ENCODE measurements at regions not wholly inside any gene's neighbourhood (a gene's known extent, or its start where the extent isn't known, plus 50 kb on each side); places are given as distances from the start of the nearest gene placed in this dataset.

- TF ChIP-seq EZH2phosphoT487 (conservative IDR thresholded peaks at IDR 0.05; ENCODE audit: low read length) = no peak
- no peak for TF ChIP-seq CTCF (IDR thresholded peaks at IDR 0.05; ENCODE audit: insufficient read depth, low read length, poor library complexity, severe bottlenecking)
- H3K27ac ChIP-seq (ENCODE audit: low read depth, low read length) = no peak overlapping the region
- no peaks in the 10 kb centered on the region for H3K79me2 ChIP-seq (ENCODE audit: insufficient read depth, low read length)
- H3F3A ChIP-seq (ENCODE audit: insufficient read depth) = no peaks in the 10 kb centered on the region
- no peaks in the 10 kb centered on the region for H3K9me3 ChIP-seq (ENCODE audit: insufficient read depth, low read length)
- no peak overlapping the region for H2AFZ ChIP-seq (ENCODE audit: low read depth, low read length, severe bottlenecking)
- H3K27me3 ChIP-seq (ENCODE audit: low read length) = no peaks in the 10 kb centered on the region
- H3K9ac ChIP-seq (ENCODE audit: low read length) = no peak overlapping the region
- H3K9me2 ChIP-seq (replicated peaks; ENCODE audit: insufficient read depth, low read length) = no peaks in the 10 kb centered on the region
- H3K36me3 ChIP-seq (ENCODE audit: low read length) = no peaks in the 10 kb centered on the region
- no peak overlapping the region for H3K4me2 ChIP-seq (ENCODE audit: low read depth, low read length, poor library complexity, severe bottlenecking)
- H4K20me1 ChIP-seq (ENCODE audit: low read depth, low read length) = no peaks in the 10 kb centered on the region
- H3K4me3 ChIP-seq (ENCODE audit: insufficient read depth, low read length, poor library complexity, severe bottlenecking) = no peak overlapping the region
Observed at GRCh38 chr6:14732226-14732843, 513.5 kb upstream of the JARID2 start.

GRCh38 chr6:14732844-14733757 lies 512.8 kb upstream of the JARID2 start:
- H3K79me2 ChIP-seq (ENCODE audit: insufficient read depth, low read length) = no peaks in the 10 kb centered on the region
- no peaks in the 10 kb centered on the region for H3K9me2 ChIP-seq (replicated peaks; ENCODE audit: insufficient read depth, low read length)
- H3K27ac ChIP-seq (ENCODE audit: low read depth, low read length) = no peak overlapping the region
- H3K4me2 ChIP-seq (ENCODE audit: low read depth, low read length, poor library complexity, severe bottlenecking) = no peak overlapping the region
- H3K27me3 ChIP-seq (ENCODE audit: low read length) = no peaks in the 10 kb centered on the region
- TF ChIP-seq CTCF (IDR thresholded peaks at IDR 0.05; ENCODE audit: insufficient read depth, low read length, poor library complexity, severe bottlenecking) (no peak), EZH2phosphoT487 (conservative IDR thresholded peaks at IDR 0.05; ENCODE audit: low read length) (no peak)
- H2AFZ ChIP-seq (ENCODE audit: low read depth, low read length, severe bottlenecking) = no peak overlapping the region
- no peak overlapping the region for H3K9ac ChIP-seq (ENCODE audit: low read length)
- H3K9me3 ChIP-seq (ENCODE audit: insufficient read depth, low read length) = no peaks in the 10 kb centered on the region
- no peaks in the 10 kb centered on the region for H3F3A ChIP-seq (ENCODE audit: insufficient read depth)
- no peaks in the 10 kb centered on the region for H3K36me3 ChIP-seq (ENCODE audit: low read length)
- H4K20me1 ChIP-seq (ENCODE audit: low read depth, low read length) = no peaks in the 10 kb centered on the region
- H3K4me3 ChIP-seq (ENCODE audit: insufficient read depth, low read length, poor library complexity, severe bottlenecking) = no peak overlapping the region

- no peaks in the 10 kb centered on the region for H3K36me3 ChIP-seq (ENCODE audit: low read length)
- no peaks in the 10 kb centered on the region for H3K9me3 ChIP-seq (ENCODE audit: insufficient read depth, low read length)
- H3K27me3 ChIP-seq (ENCODE audit: low read length) = no peaks in the 10 kb centered on the region
- no peak overlapping the region for H3K9ac ChIP-seq (ENCODE audit: low read length)
- H3K79me2 ChIP-seq (ENCODE audit: insufficient read depth, low read length) = no peaks in the 10 kb centered on the region
- no peaks in the 10 kb centered on the region for H4K20me1 ChIP-seq (ENCODE audit: low read depth, low read length)
- H3K9me2 ChIP-seq (replicated peaks; ENCODE audit: insufficient read depth, low read length) = no peaks in the 10 kb centered on the region
- no peak overlapping the region for H3K27ac ChIP-seq (ENCODE audit: low read depth, low read length)
- no peak overlapping the region for H3K4me2 ChIP-seq (ENCODE audit: low read depth, low read length, poor library complexity, severe bottlenecking)
- H3K4me3 ChIP-seq (ENCODE audit: insufficient read depth, low read length, poor library complexity, severe bottlenecking) = no peak overlapping the region
- no peak overlapping the region for H2AFZ ChIP-seq (ENCODE audit: low read depth, low read length, severe bottlenecking)
- H3F3A ChIP-seq (ENCODE audit: insufficient read depth) = no peaks in the 10 kb centered on the region
- TF ChIP-seq CTCF (IDR thresholded peaks at IDR 0.05; ENCODE audit: insufficient read depth, low read length, poor library complexity, severe bottlenecking) = no peak
- TF ChIP-seq EZH2phosphoT487 (conservative IDR thresholded peaks at IDR 0.05; ENCODE audit: low read length) = no peak
Observed at GRCh38 chr6:14734052-14734415, 511.8 kb upstream of the JARID2 start.
